Mammary epithelial cell (primary cell): ENCODE measurements at regions not wholly inside any gene's neighbourhood (a gene's known extent, or its start where the extent isn't known, plus 50 kb on each side); places are given as distances from the start of the nearest gene placed in this dataset.

Experiments used
- CTCF ChIP-seq, 2 donors: IDR thresholded peaks in 1 of 2; conservative IDR thresholded peaks in 1 of 2; 2 replicates each; pipeline ENCODE4 v1.5.1; 2011 to 2012; ENCODE audit warnings: inconsistent platforms in 2 of 2, low read length in 2 of 2, mild to moderate bottlenecking in 2 of 2, control low read depth in 1 of 2, low read depth in 1 of 2; ENCODE audit not compliant: insufficient read depth in 1 of 2; ENCODE audit errors: extremely low read depth in 1 of 2
- EZH2 ChIP-seq: IDR thresholded peaks from 2 replicates; pipeline ENCODE4 v1.6.1; 2012; ENCODE audit warnings: low read length, inconsistent platforms, borderline replicate concordance

- no peak for TF ChIP-seq EZH2
- no peak for TF ChIP-seq CTCF (conservative IDR thresholded peaks at IDR 0.05 in 1 of 2, IDR thresholded peaks at IDR 0.05 in 1 of 2; ENCODE audit: extremely low read depth in 1 of 2, insufficient read depth in 1 of 2, low read depth in 1 of 2, low read length in 2 of 2)
Observed at GRCh38 chr3:35393901-35394799, 245.2 kb upstream of the ARPP21 start.
